Peyer's patch (tissue), 4 donors: ENCODE measurements at regions not wholly inside any gene's neighbourhood (a gene's known extent, or its start where the extent isn't known, plus 50 kb on each side); places are given as distances from the start of the nearest gene placed in this dataset.

Experiments used
- DNase-seq, 3 donors: peaks; one replicate each; pipeline ENCODE4 v3.0.0-alpha.2; 2017 to 2019
- H3K27ac ChIP-seq, 4 donors: fragments of 200-600 bp; sonication (generic); one replicate each; pipeline ENCODE4 v1.5.1; 2016 to 2019
- H3K27me3 ChIP-seq, 2 donors: fragments of 200-600 bp; sonication (generic); one replicate each; pipeline ENCODE4 v1.5.1; 2019
- H3K36me3 ChIP-seq, 3 donors: fragments of 200-600 bp; sonication (generic); one replicate each; pipeline ENCODE4 v1.5.1; 2016 to 2019
- H3K4me1 ChIP-seq, 4 donors: fragments of 200-600 bp; sonication (generic); one replicate each; pipeline ENCODE4 v1.5.1; 2016 to 2019
- H3K4me3 ChIP-seq, 4 donors: fragments of 200-600 bp; sonication (generic); 1 replicate in 3 of 4; 2 replicates in 1 of 4; pipeline ENCODE4 v1.5.1; 2016 to 2019; ENCODE audit warnings: mild to moderate bottlenecking in 1 of 4
- H3K9me3 ChIP-seq, 4 donors: fragments of 200-600 bp; sonication (generic); one replicate each; pipeline ENCODE4 v1.5.1; 2016 to 2019; ENCODE audit warnings: mild to moderate bottlenecking in 1 of 4
- CTCF ChIP-seq, 6 experiments: fragments of 450-650 bp in 4 of 6; fragments of 200-600 bp in 2 of 6; sonication (generic) in 1 of 6; IDR thresholded peaks; one replicate each; pipeline ENCODE4 v1.5.1; 2017 to 2019; ENCODE audit warnings: antibody characterized with exemption in 6 of 6, mild to moderate bottlenecking in 3 of 6, moderate library complexity in 1 of 6
- POLR2A ChIP-seq, 2 donors: fragments of 450-650 bp; IDR thresholded peaks; one replicate each; pipeline ENCODE4 v1.5.1; 2017; ENCODE audit warnings: antibody characterized with exemption in 2 of 2, mild to moderate bottlenecking in 2 of 2, moderate library complexity in 2 of 2

- Histone ChIP-seq H3K4me3 (no peak overlapping the region), H3K27me3 (no peaks in the 10 kb centered on the region), H3K4me1 (no peaks in the 10 kb centered on the region), H3K27ac (no peak overlapping the region), H3K36me3 (no peaks in the 10 kb centered on the region), H3K9me3 (no peaks in the 10 kb centered on the region)
- DNase-seq, result no peak
- no peak for TF ChIP-seq POLR2A (IDR thresholded peaks at IDR 0.05)
- no peak for TF ChIP-seq CTCF (IDR thresholded peaks at IDR 0.05)
These were observed 932.2 kb downstream of the TDRD15 start for GRCh38 chr2:22055784-22056620.

DNA sequence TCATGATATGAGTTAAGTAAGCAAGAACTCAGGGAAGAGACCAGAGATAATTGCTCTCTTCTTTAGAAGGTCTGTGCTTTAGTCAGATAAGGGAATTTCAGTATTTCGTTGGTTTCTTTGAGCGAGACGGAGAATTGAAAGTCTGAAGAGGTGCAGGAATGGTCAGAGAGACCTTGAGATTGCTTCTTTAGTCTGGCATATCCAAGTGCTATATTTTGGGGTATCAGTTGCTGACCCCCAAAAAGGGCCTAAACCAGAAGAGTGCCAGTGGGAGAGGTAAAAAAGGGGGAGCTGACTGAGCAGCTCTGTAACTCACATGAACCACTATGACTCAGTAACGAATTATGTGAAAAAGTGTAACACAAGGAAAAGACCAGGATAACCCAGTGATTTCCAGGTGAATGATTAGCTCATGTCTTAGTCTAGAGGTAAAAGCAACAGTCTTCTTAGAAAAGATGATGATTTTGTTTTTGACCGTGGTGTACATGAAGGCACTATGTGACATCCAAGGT is 932.9 kb downstream of the TDRD15 start:
- Histone ChIP-seq H3K4me3 (no peak overlapping the region), H3K36me3 (no peaks in the 10 kb centered on the region), H3K4me1 (no peaks in the 10 kb centered on the region), H3K27ac (no peak overlapping the region), H3K9me3 (no peaks in the 10 kb centered on the region), H3K27me3 (no peaks in the 10 kb centered on the region)
- DNase-seq, result no peak
- TF ChIP-seq CTCF (IDR thresholded peaks at IDR 0.05) (no peak), POLR2A (IDR thresholded peaks at IDR 0.05) (no peak)

DNA sequence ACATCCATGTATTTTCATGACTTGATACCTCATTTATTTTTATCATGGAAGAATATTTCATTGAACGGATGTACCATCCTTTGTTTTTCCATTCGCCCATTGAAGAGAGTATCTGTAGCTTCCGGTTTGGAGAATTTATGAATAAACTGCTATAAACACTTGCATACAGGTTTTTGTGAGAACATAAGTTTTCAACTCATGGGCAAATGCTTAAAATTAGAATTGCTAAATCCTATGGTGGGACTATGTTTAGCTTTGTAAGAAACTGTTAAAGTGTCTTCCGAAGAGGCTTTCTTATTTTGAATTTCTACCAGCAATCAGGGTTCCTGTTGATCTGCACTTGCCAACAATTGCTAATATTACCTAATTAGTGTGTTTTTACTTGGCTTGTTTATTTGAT is 938.9 kb downstream of the TDRD15 start:
- no peak overlapping the region for H3K27ac ChIP-seq
- no peak for TF ChIP-seq CTCF (IDR thresholded peaks at IDR 0.05)
- no peaks in the 10 kb centered on the region for H3K4me1 ChIP-seq
- DNase-seq, result no peak
- no peaks in the 10 kb centered on the region for H3K27me3 ChIP-seq
- no peaks in the 10 kb centered on the region for H3K9me3 ChIP-seq
- H3K4me3 ChIP-seq, result no peak overlapping the region
- no peaks in the 10 kb centered on the region for H3K36me3 ChIP-seq

DNA sequence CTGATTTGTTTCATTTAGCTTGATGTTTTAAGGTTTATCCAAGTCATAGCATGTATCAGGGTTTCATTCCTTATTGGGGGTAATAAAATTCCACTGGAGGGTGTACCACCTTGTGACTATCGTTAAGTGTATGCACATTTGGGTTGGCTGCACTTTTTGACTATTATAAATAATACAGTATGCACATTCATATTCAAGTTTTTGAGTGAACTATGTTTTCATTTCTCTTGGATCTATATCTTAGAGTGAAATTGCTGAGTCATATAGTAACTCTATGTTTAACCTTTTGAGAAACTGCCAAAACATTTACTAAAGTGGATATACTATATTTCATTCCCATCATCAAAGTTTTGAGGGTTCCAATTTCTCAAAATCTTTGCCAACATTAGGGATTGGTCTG is 952.7 kb downstream of the TDRD15 start:
- Histone ChIP-seq H3K27me3 (no peaks in the 10 kb centered on the region), H3K4me1 (no peaks in the 10 kb centered on the region), H3K27ac (no peak overlapping the region), H3K36me3 (no peaks in the 10 kb centered on the region), H3K9me3 (no peaks in the 10 kb centered on the region), H3K4me3 (no peak overlapping the region)
- no peak for TF ChIP-seq CTCF (IDR thresholded peaks at IDR 0.05)
- no peak for TF ChIP-seq POLR2A (IDR thresholded peaks at IDR 0.05)
- DNase-seq, result no peak

GRCh38 chr2:22078701-22079100 is 954.9 kb downstream of the TDRD15 start:
- DNase-seq, result no peak
- Histone ChIP-seq H3K36me3 (no peaks in the 10 kb centered on the region), H3K27ac (no peak overlapping the region), H3K4me3 (no peak overlapping the region), H3K9me3 (no peaks in the 10 kb centered on the region), H3K27me3 (no peaks in the 10 kb centered on the region), H3K4me1 (no peaks in the 10 kb centered on the region)
- no peak for TF ChIP-seq CTCF (IDR thresholded peaks at IDR 0.05)
- no peak for TF ChIP-seq POLR2A (IDR thresholded peaks at IDR 0.05)
